Kidney capillary endothelial cell (primary cell): ENCODE measurements at regions not wholly inside any gene's neighbourhood (a gene's known extent, or its start where the extent isn't known, plus 50 kb on each side); places are given as distances from the start of the nearest gene placed in this dataset.
A peak's percentile ranks its signal among the peaks of the same experiment; 100 is the strongest.
"Not testable (repeated sequence)": the region's sequence is repeated elsewhere in the genome, so short reads cannot be mapped to it uniquely, and the experiment has no call there.

Source experiments
- DNase-seq: peaks from one replicate; pipeline ENCODE4 v3.0.0-alpha.2; 2018; ENCODE audit warnings: low spot score

GRCh38 chr9:10835791-10836463 lies 223.1 kb upstream of the PTPRD start:
- DNase-seq, result no peak

- DNase-seq, result no peak
Measured at GRCh38 chr9:10843151-10843550, 230.3 kb upstream of the PTPRD start.

- DNase-seq, result peak; percentile 20
Measured at GRCh38 chr9:10855847-10856246, 243.0 kb upstream of the PTPRD start.

GRCh38 chr9:10858817-10859216 lies 246.0 kb upstream of the PTPRD start:
- no peak for DNase-seq

- DNase-seq, result no peak
Measured at GRCh38 chr9:10863476-10863875, 250.7 kb upstream of the PTPRD start.

- no peak for DNase-seq
Measured at GRCh38 chr9:10867194-10867593, 254.4 kb upstream of the PTPRD start.

- DNase-seq, result no peak
Measured at GRCh38 chr9:10869687-10870086, 256.9 kb upstream of the PTPRD start.

- DNase-seq, result no peak
Measured at GRCh38 chr9:10873999-10874398, 261.2 kb upstream of the PTPRD start.

GRCh38 chr9:10875752-10876151 lies 262.9 kb upstream of the PTPRD start:
- DNase-seq, result peak; percentile 96

- DNase-seq, result peak; percentile 29
Measured at GRCh38 chr9:10876333-10876732, 263.5 kb upstream of the PTPRD start.

- not testable (repeated sequence) for DNase-seq
Measured at GRCh38 chr9:10890266-10890665, 277.5 kb upstream of the PTPRD start.

GRCh38 chr9:10899509-10899908 lies 286.7 kb upstream of the PTPRD start:
- no peak for DNase-seq

- peak; percentile 41 for DNase-seq
Measured at GRCh38 chr9:10903969-10904368, 291.2 kb upstream of the PTPRD start.

GRCh38 chr9:10910779-10911178 lies 298.0 kb upstream of the PTPRD start:
- DNase-seq, result no peak

- no peak for DNase-seq
Measured at GRCh38 chr9:10911373-10911772, 298.6 kb upstream of the PTPRD start.

- DNase-seq, result no peak
Measured at GRCh38 chr9:10917001-10917400, 304.2 kb upstream of the PTPRD start.

- DNase-seq, result no peak
Measured at GRCh38 chr9:10921671-10922070, 308.9 kb upstream of the PTPRD start.

GRCh38 chr9:10925896-10926295 lies 313.1 kb upstream of the PTPRD start:
- DNase-seq, result no peak

GRCh38 chr9:10928372-10928771 lies 315.6 kb upstream of the PTPRD start:
- no peak for DNase-seq

GRCh38 chr9:10930081-10930480 lies 317.3 kb upstream of the PTPRD start:
- DNase-seq, result no peak

GRCh38 chr9:10946676-10947410 lies 334.0 kb upstream of the PTPRD start:
- DNase-seq, result no peak

- DNase-seq, result no peak
Measured at GRCh38 chr9:10957878-10958277, 345.1 kb upstream of the PTPRD start.

GRCh38 chr9:10961883-10962282 lies 349.1 kb upstream of the PTPRD start:
- DNase-seq, result no peak

GRCh38 chr9:10983251-10983650 lies 370.4 kb upstream of the PTPRD start:
- no peak for DNase-seq
